ENCODE measurements at regions not wholly inside any gene's neighbourhood (a gene's known extent, or its start where the extent isn't known, plus 50 kb on each side); places are given as distances from the start of the nearest gene placed in this dataset.

- no peaks in the 10 kb centered on the region for H3K27me3 ChIP-seq (ENCODE audit: insufficient read depth, low read length, poor library complexity)
- no peak overlapping the region for H3K27ac ChIP-seq (ENCODE audit: low read length)
- TF ChIP-seq EZH2 (IDR thresholded peaks at IDR 0.05; ENCODE audit: borderline replicate concordance, low read depth, low read length, severe bottlenecking) (no peak), CTCF (IDR thresholded peaks at IDR 0.05; ENCODE audit: borderline replicate concordance, extremely low read depth, low read length, poor library complexity, severe bottlenecking) (no peak)
- no peaks in the 10 kb centered on the region for H3K9me3 ChIP-seq (ENCODE audit: insufficient read depth, low read length, severe bottlenecking)
- no peak overlapping the region for H2AFZ ChIP-seq (ENCODE audit: low read depth, low read length)
- H3K4me1 ChIP-seq (ENCODE audit: insufficient read depth, low read length), result no peaks in the 10 kb centered on the region
- no peak overlapping the region for H3K4me3 ChIP-seq (ENCODE audit: low read depth in 1 of 2, low read length in 2 of 2)
- ATAC-seq (ENCODE audit: insufficient read depth, low read depth) (no peak), DNase-seq (no peak)
- no peaks in the 10 kb centered on the region for H4K20me1 ChIP-seq (ENCODE audit: insufficient read depth, low read length)
- no peaks in the 10 kb centered on the region for H3K36me3 ChIP-seq (ENCODE audit: insufficient read depth, low read length)
- H3K79me2 ChIP-seq (ENCODE audit: insufficient read depth, low read length), result no peaks in the 10 kb centered on the region
- H3K9ac ChIP-seq (ENCODE audit: low read depth, low read length), result no peak overlapping the region
- H3K4me2 ChIP-seq (ENCODE audit: insufficient read depth, low read length), result no peak overlapping the region
Observed at GRCh38 chr1:117680316-117681002, 74.6 kb downstream of the TENT5C start.

GRCh38 chr1:117681093-117681900 is 75.4 kb downstream of the TENT5C start:
- no peak overlapping the region for H2AFZ ChIP-seq (ENCODE audit: low read depth, low read length)
- H3K4me3 ChIP-seq (ENCODE audit: low read depth in 1 of 2, low read length in 2 of 2), result no peak overlapping the region
- H3K4me1 ChIP-seq (ENCODE audit: insufficient read depth, low read length), result no peaks in the 10 kb centered on the region
- H3K27me3 ChIP-seq (ENCODE audit: insufficient read depth, low read length, poor library complexity), result no peaks in the 10 kb centered on the region
- H3K9ac ChIP-seq (ENCODE audit: low read depth, low read length), result no peak overlapping the region
- no peaks in the 10 kb centered on the region for H4K20me1 ChIP-seq (ENCODE audit: insufficient read depth, low read length)
- no peak for DNase-seq
- H3K27ac ChIP-seq (ENCODE audit: low read length), result no peak overlapping the region
- ATAC-seq (ENCODE audit: insufficient read depth, low read depth), result no peak
- H3K9me3 ChIP-seq (ENCODE audit: insufficient read depth, low read length, severe bottlenecking), result no peaks in the 10 kb centered on the region
- no peak for TF ChIP-seq EZH2 (IDR thresholded peaks at IDR 0.05; ENCODE audit: borderline replicate concordance, low read depth, low read length, severe bottlenecking)
- TF ChIP-seq CTCF (IDR thresholded peaks at IDR 0.05; ENCODE audit: borderline replicate concordance, extremely low read depth, low read length, poor library complexity, severe bottlenecking), result peak; percentile 7
- H3K4me2 ChIP-seq (ENCODE audit: insufficient read depth, low read length), result no peak overlapping the region
- no peaks in the 10 kb centered on the region for H3K79me2 ChIP-seq (ENCODE audit: insufficient read depth, low read length)
- H3K36me3 ChIP-seq (ENCODE audit: insufficient read depth, low read length), result no peaks in the 10 kb centered on the region

- Histone ChIP-seq H3K4me3 (ENCODE audit: low read depth in 1 of 2, low read length in 2 of 2) (no peak overlapping the region), H4K20me1 (ENCODE audit: insufficient read depth, low read length) (no peaks in the 10 kb centered on the region), H2AFZ (ENCODE audit: low read depth, low read length) (no peak overlapping the region), H3K36me3 (ENCODE audit: insufficient read depth, low read length) (no peaks in the 10 kb centered on the region), H3K9me3 (ENCODE audit: insufficient read depth, low read length, severe bottlenecking) (no peaks in the 10 kb centered on the region), H3K4me1 (ENCODE audit: insufficient read depth, low read length) (no peaks in the 10 kb centered on the region), H3K27ac (ENCODE audit: low read length) (no peak overlapping the region), H3K9ac (ENCODE audit: low read depth, low read length) (no peak overlapping the region), H3K27me3 (ENCODE audit: insufficient read depth, low read length, poor library complexity) (no peaks in the 10 kb centered on the region), H3K4me2 (ENCODE audit: insufficient read depth, low read length) (no peak overlapping the region), H3K79me2 (ENCODE audit: insufficient read depth, low read length) (no peaks in the 10 kb centered on the region)
- TF ChIP-seq CTCF (IDR thresholded peaks at IDR 0.05; ENCODE audit: borderline replicate concordance, extremely low read depth, low read length, poor library complexity, severe bottlenecking) (no peak), EZH2 (IDR thresholded peaks at IDR 0.05; ENCODE audit: borderline replicate concordance, low read depth, low read length, severe bottlenecking) (no peak)
- ATAC-seq (ENCODE audit: insufficient read depth, low read depth) (no peak), DNase-seq (no peak)
Observed at GRCh38 chr1:117681901-117682250, 76.0 kb downstream of the TENT5C start.

Data from DND-41 (cell line).